ENCODE measurements at regions not wholly inside any gene's neighbourhood (a gene's known extent, or its start where the extent isn't known, plus 50 kb on each side); places are given as distances from the start of the nearest gene placed in this dataset.

- H3K27ac Mint-ChIP-seq = no peak overlapping the region
- H3K4me1 Mint-ChIP-seq = no peaks in the 10 kb centered on the region
- TF ChIP-seq EZH2 (IDR thresholded peaks at IDR 0.05; ENCODE audit: borderline replicate concordance, insufficient read depth, low read depth, low read length, poor library complexity, severe bottlenecking) = no peak
- TF ChIP-seq, protein P1, sequence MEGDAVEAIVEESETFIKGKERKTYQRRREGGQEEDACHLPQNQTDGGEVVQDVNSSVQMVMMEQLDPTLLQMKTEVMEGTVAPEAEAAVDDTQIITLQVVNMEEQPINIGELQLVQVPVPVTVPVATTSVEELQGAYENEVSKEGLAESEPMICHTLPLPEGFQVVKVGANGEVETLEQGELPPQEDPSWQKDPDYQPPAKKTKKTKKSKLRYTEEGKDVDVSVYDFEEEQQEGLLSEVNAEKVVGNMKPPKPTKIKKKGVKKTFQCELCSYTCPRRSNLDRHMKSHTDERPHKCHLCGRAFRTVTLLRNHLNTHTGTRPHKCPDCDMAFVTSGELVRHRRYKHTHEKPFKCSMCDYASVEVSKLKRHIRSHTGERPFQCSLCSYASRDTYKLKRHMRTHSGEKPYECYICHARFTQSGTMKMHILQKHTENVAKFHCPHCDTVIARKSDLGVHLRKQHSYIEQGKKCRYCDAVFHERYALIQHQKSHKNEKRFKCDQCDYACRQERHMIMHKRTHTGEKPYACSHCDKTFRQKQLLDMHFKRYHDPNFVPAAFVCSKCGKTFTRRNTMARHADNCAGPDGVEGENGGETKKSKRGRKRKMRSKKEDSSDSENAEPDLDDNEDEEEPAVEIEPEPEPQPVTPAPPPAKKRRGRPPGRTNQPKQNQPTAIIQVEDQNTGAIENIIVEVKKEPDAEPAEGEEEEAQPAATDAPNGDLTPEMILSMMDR (IDR thresholded peaks at IDR 0.05) = no peak
- Histone ChIP-seq H2AFZ (ENCODE audit: insufficient read depth, low read depth, low read length, poor library complexity, severe bottlenecking) (no peak overlapping the region), H3K27ac (ENCODE audit: low read length in 2 of 2) (no peak overlapping the region), H3K4me3 (ENCODE audit: control extremely low read depth in 1 of 5, extremely low read depth in 1 of 5, insufficient read depth in 1 of 5, low read depth in 2 of 5, low read length in 4 of 5) (no peak overlapping the region), H3K27me3 (replicated peaks in 1 of 4; ENCODE audit: control extremely low read depth in 1 of 4, control insufficient read depth in 3 of 4, insufficient read depth in 4 of 4, low read length in 3 of 4) (no peaks in the 10 kb centered on the region), H3K36me3 (replicated peaks in 1 of 2; ENCODE audit: control extremely low read depth in 1 of 2, control insufficient read depth in 1 of 2, extremely low read depth in 1 of 2, insufficient read depth in 2 of 2, low read length in 1 of 2) (no peaks in the 10 kb centered on the region), H3K9ac (ENCODE audit: low read length) (no peak overlapping the region), H3K9me3 (ENCODE audit: control extremely low read depth in 1 of 3, control insufficient read depth in 2 of 3, insufficient read depth in 1 of 3, low read length in 2 of 3) (peaks cover 0 to 12% (median 4%) of the 10 kb centered on the region in 3 donors), H4K20me1 (ENCODE audit: control insufficient read depth, insufficient read depth, low read length, poor library complexity, severe bottlenecking) (no peaks in the 10 kb centered on the region), H3K79me2 (ENCODE audit: control insufficient read depth, insufficient read depth, low read length) (no peaks in the 10 kb centered on the region), H3K4me2 (replicated peaks; ENCODE audit: low read depth, low read length, poor library complexity, severe bottlenecking) (no peak overlapping the region), H3K4me1 (ENCODE audit: control insufficient read depth in 2 of 2, insufficient read depth in 2 of 2, low read length in 2 of 2) (no peaks in the 10 kb centered on the region)
- peaks cover 5% of the 10 kb centered on the region for H3K9me3 Mint-ChIP-seq (ENCODE audit: insufficient read depth)
- H3K27me3 Mint-ChIP-seq = no peaks in the 10 kb centered on the region
- DNase-seq (no peak), ATAC-seq (ENCODE audit: low read depth) (no peak)
- 82% methylated on average over 1 of the region's 3 CpGs for WGBS (ENCODE audit: insufficient coverage)
- ChIA-PET CTCF (interaction anchor here (0.6 to 0.7 kb wide), 2 partner anchors 119 to 987 kb away, joined by 3 to 4 read pairs; no protein-coding TSS in a partner anchor), POLR2A (no interaction called here)
- H3K4me3 Mint-ChIP-seq = no peak overlapping the region
- intact Hi-C loops (cut with micrococcal nuclease) = no loop called here
Observed at GRCh38 chr10:36638462-36639155, 486.8 kb upstream of the ANKRD30A start.

GRCh38 chr10:36636879-36637278 is 488.5 kb upstream of the ANKRD30A start:
- Histone ChIP-seq H4K20me1 (ENCODE audit: control insufficient read depth, insufficient read depth, low read length, poor library complexity, severe bottlenecking) (no peaks in the 10 kb centered on the region), H3K79me2 (ENCODE audit: control insufficient read depth, insufficient read depth, low read length) (no peaks in the 10 kb centered on the region), H3K27ac (ENCODE audit: low read length in 2 of 2) (no peak overlapping the region), H3K9me3 (ENCODE audit: control extremely low read depth in 1 of 3, control insufficient read depth in 2 of 3, insufficient read depth in 1 of 3, low read length in 2 of 3) (peaks cover 0 to 12% (median 4%) of the 10 kb centered on the region in 3 donors), H3K4me1 (ENCODE audit: control insufficient read depth in 2 of 2, insufficient read depth in 2 of 2, low read length in 2 of 2) (no peaks in the 10 kb centered on the region), H3K36me3 (replicated peaks in 1 of 2; ENCODE audit: control extremely low read depth in 1 of 2, control insufficient read depth in 1 of 2, extremely low read depth in 1 of 2, insufficient read depth in 2 of 2, low read length in 1 of 2) (no peaks in the 10 kb centered on the region), H2AFZ (ENCODE audit: insufficient read depth, low read depth, low read length, poor library complexity, severe bottlenecking) (no peak overlapping the region), H3K4me3 (ENCODE audit: control extremely low read depth in 1 of 5, extremely low read depth in 1 of 5, insufficient read depth in 1 of 5, low read depth in 2 of 5, low read length in 4 of 5) (no peak overlapping the region), H3K9ac (ENCODE audit: low read length) (no peak overlapping the region), H3K27me3 (replicated peaks in 1 of 4; ENCODE audit: control extremely low read depth in 1 of 4, control insufficient read depth in 3 of 4, insufficient read depth in 4 of 4, low read length in 3 of 4) (no peaks in the 10 kb centered on the region), H3K4me2 (replicated peaks; ENCODE audit: low read depth, low read length, poor library complexity, severe bottlenecking) (no peak overlapping the region)
- no peaks in the 10 kb centered on the region for H3K4me1 Mint-ChIP-seq
- DNase-seq (no peak), ATAC-seq (ENCODE audit: low read depth) (no peak)
- no CpG with 5 or more reads among the region's 2 CpGs for WGBS (ENCODE audit: insufficient coverage)
- CTCF ChIA-PET = no interaction called here
- intact Hi-C loops (cut with micrococcal nuclease) = no loop called here
- H3K27ac Mint-ChIP-seq = no peak overlapping the region
- POLR2A ChIA-PET = no interaction called here
- H3K9me3 Mint-ChIP-seq (ENCODE audit: insufficient read depth) = peaks cover 5% of the 10 kb centered on the region
- H3K27me3 Mint-ChIP-seq = no peaks in the 10 kb centered on the region
- no peak overlapping the region for H3K4me3 Mint-ChIP-seq
- TF ChIP-seq EZH2 (IDR thresholded peaks at IDR 0.05; ENCODE audit: borderline replicate concordance, insufficient read depth, low read depth, low read length, poor library complexity, severe bottlenecking) = no peak
- TF ChIP-seq, protein P1 (IDR thresholded peaks at IDR 0.05) = no peak

Data from B cell (primary cell).